DMS 273 treated with DMSO at 0.1 percent for 48 hours (cell line): ENCODE measurements at regions not wholly inside any gene's neighbourhood (a gene's known extent, or its start where the extent isn't known, plus 50 kb on each side); places are given as distances from the start of the nearest gene placed in this dataset.

ENCODE experiments used
- DNase-seq: peaks from one replicate; lab custom pipeline; 2025; lab: John Stamatoyannopoulos, UW

- no peak for DNase-seq
These were observed 281.2 kb downstream of the BRINP1 start for GRCh38 chr9:119088002-119088547.

- DNase-seq: no peak
These were observed 278.2 kb downstream of the BRINP1 start for GRCh38 chr9:119091074-119091473.

GRCh38 chr9:119092125-119092524 lies 277.1 kb downstream of the BRINP1 start:
- DNase-seq: no peak

GRCh38 chr9:119094086-119094485 lies 275.1 kb downstream of the BRINP1 start:
- no peak for DNase-seq

- DNase-seq: no peak
These were observed 274.2 kb downstream of the BRINP1 start for GRCh38 chr9:119095072-119095471.

GRCh38 chr9:119101048-119101447 lies 268.2 kb downstream of the BRINP1 start:
- no peak for DNase-seq

GRCh38 chr9:119114681-119115080 lies 254.6 kb downstream of the BRINP1 start:
- DNase-seq: no peak
